GM12878 (cell line): ENCODE measurements at regions not wholly inside any gene's neighbourhood (a gene's known extent, or its start where the extent isn't known, plus 50 kb on each side); places are given as distances from the start of the nearest gene placed in this dataset.

Experiments used
- CREB1 ChIP-seq: IDR thresholded peaks from 2 replicates; pipeline ENCODE4 v1.6.1; 2012; ENCODE audit warnings: low read depth, mild to moderate bottlenecking, inconsistent platforms
- FOXK2 ChIP-seq: fragments of 450-650 bp; IDR thresholded peaks from 2 replicates; pipeline ENCODE4 v1.6.1; 2017; ENCODE audit warnings: mild to moderate bottlenecking, moderate library complexity
- POLR2A ChIP-seq: IDR thresholded peaks from 2 replicates; pipeline ENCODE4 v1.6.1; 2011; ENCODE audit warnings: low read depth, mild to moderate bottlenecking, low read length
- RCOR1 ChIP-seq: conservative IDR thresholded peaks from 2 replicates; pipeline ENCODE4 v1.6.1; 2012; ENCODE audit warnings: low read depth, low read length, improper control_type of control experiment
- SREBF2 ChIP-seq: IDR thresholded peaks from 2 replicates; pipeline ENCODE4 v1.6.1; 2012; ENCODE audit warnings: mild to moderate bottlenecking, low read length
- SUZ12 ChIP-seq: fragments of 200-600 bp; sonication (generic); IDR thresholded peaks from one replicate; pipeline ENCODE4 v1.6.1; 2018; ENCODE audit warnings: antibody characterized with exemption, mild to moderate bottlenecking; ENCODE audit not compliant: unreplicated experiment
- TARDBP ChIP-seq: IDR thresholded peaks from 2 replicates; pipeline ENCODE4 v1.6.1; 2016; ENCODE audit warnings: borderline replicate concordance
- TF ChIP-seq, protein P1 (sequence below): fragments of 450-650 bp; formaldehyde crosslinking; IDR thresholded peaks from 2 replicates; pipeline ENCODE4 v1.4.0; 2020; ENCODE audit warnings: mild to moderate bottlenecking, moderate library complexity
- TF ChIP-seq, protein P2 (sequence below), 3 experiments: IDR thresholded peaks in 2 of 3; conservative IDR thresholded peaks in 1 of 3; 2 replicates each; pipeline ENCODE4 v1.5.1; 2011; ENCODE audit warnings: low read depth in 3 of 3, low read length in 3 of 3, mild to moderate bottlenecking in 3 of 3, control low read depth in 2 of 3, moderate library complexity in 2 of 3, inconsistent platforms in 1 of 3, mixed read lengths in 1 of 3; ENCODE audit not compliant: control insufficient read depth in 2 of 3, insufficient read depth in 1 of 3; ENCODE audit errors: extremely low read depth in 1 of 3

DNA sequence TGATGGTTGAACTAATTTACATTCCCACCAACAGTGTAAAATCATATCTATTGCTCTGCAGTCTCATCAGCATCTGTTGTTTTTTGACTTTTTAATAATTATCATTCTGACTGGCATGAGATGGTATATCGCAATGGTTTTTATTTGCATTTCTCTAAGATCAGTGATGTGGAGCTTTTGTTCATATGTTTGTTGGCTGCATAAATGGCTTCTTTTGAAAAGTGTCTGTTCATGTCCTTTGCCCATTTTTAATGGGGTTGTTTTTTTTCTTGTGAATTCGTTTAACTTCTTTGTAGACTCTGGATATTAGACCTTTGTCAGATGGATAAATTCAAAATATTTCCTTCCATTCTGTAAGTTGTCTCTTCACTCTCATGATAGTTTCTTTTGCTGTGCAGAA lies 115.2 kb upstream of the CDH12 start:
- TF ChIP-seq, protein P1, sequence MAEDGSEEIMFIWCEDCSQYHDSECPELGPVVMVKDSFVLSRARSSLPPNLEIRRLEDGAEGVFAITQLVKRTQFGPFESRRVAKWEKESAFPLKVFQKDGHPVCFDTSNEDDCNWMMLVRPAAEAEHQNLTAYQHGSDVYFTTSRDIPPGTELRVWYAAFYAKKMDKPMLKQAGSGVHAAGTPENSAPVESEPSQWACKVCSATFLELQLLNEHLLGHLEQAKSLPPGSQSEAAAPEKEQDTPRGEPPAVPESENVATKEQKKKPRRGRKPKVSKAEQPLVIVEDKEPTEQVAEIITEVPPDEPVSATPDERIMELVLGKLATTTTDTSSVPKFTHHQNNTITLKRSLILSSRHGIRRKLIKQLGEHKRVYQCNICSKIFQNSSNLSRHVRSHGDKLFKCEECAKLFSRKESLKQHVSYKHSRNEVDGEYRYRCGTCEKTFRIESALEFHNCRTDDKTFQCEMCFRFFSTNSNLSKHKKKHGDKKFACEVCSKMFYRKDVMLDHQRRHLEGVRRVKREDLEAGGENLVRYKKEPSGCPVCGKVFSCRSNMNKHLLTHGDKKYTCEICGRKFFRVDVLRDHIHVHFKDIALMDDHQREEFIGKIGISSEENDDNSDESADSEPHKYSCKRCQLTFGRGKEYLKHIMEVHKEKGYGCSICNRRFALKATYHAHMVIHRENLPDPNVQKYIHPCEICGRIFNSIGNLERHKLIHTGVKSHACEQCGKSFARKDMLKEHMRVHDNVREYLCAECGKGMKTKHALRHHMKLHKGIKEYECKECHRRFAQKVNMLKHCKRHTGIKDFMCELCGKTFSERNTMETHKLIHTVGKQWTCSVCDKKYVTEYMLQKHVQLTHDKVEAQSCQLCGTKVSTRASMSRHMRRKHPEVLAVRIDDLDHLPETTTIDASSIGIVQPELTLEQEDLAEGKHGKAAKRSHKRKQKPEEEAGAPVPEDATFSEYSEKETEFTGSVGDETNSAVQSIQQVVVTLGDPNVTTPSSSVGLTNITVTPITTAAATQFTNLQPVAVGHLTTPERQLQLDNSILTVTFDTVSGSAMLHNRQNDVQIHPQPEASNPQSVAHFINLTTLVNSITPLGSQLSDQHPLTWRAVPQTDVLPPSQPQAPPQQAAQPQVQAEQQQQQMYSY = no peak
- TF ChIP-seq CREB1 = no peak
- no peak for TF ChIP-seq POLR2A
- TF ChIP-seq, protein P2, sequence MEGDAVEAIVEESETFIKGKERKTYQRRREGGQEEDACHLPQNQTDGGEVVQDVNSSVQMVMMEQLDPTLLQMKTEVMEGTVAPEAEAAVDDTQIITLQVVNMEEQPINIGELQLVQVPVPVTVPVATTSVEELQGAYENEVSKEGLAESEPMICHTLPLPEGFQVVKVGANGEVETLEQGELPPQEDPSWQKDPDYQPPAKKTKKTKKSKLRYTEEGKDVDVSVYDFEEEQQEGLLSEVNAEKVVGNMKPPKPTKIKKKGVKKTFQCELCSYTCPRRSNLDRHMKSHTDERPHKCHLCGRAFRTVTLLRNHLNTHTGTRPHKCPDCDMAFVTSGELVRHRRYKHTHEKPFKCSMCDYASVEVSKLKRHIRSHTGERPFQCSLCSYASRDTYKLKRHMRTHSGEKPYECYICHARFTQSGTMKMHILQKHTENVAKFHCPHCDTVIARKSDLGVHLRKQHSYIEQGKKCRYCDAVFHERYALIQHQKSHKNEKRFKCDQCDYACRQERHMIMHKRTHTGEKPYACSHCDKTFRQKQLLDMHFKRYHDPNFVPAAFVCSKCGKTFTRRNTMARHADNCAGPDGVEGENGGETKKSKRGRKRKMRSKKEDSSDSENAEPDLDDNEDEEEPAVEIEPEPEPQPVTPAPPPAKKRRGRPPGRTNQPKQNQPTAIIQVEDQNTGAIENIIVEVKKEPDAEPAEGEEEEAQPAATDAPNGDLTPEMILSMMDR (IDR thresholded peaks at IDR 0.05 in 2 of 3, conservative IDR thresholded peaks at IDR 0.05 in 1 of 3; ENCODE audit: control insufficient read depth in 2 of 3, extremely low read depth in 1 of 3, insufficient read depth in 1 of 3, low read depth in 3 of 3, low read length in 3 of 3) = no peak
- no peak for TF ChIP-seq SUZ12
- TF ChIP-seq SREBF2 = no peak
- TF ChIP-seq TARDBP = no peak
- no peak for TF ChIP-seq FOXK2
- TF ChIP-seq RCOR1 = no peak
